HG03280 (cell line): ENCODE measurements at regions not wholly inside any gene's neighbourhood (a gene's known extent, or its start where the extent isn't known, plus 50 kb on each side); places are given as distances from the start of the nearest gene placed in this dataset.
"Not testable (repeated sequence)": the region's sequence is repeated elsewhere in the genome, so short reads cannot be mapped to it uniquely, and the experiment has no call there.

Experiments
- ATAC-seq: cut with Tn5 transposase; IDR thresholded peaks from one replicate; pipeline ENCODE4 v1.9.1; 2021; ENCODE audit warnings: mild to moderate bottlenecking, moderate library complexity; ENCODE audit not compliant: unreplicated experiment

- ATAC-seq = no peak
Measured at GRCh38 chr4:112940336-112940735, 109.1 kb upstream of the ANK2 start.

- ATAC-seq = no peak
Measured at GRCh38 chr4:112942077-112942476, 107.4 kb upstream of the ANK2 start.

GRCh38 chr4:112942997-112943396, 106.5 kb upstream of the ANK2 start:
- no peak for ATAC-seq

- ATAC-seq = no peak
Measured at GRCh38 chr4:112944006-112944405, 105.4 kb upstream of the ANK2 start.

- no peak for ATAC-seq
Measured at GRCh38 chr4:112946127-112946526, 103.3 kb upstream of the ANK2 start.

- no peak for ATAC-seq
Measured at GRCh38 chr4:112947616-112948015, 101.8 kb upstream of the ANK2 start.

- ATAC-seq = no peak
Measured at GRCh38 chr4:112951362-112952312, 97.8 kb upstream of the ANK2 start.

- ATAC-seq = no peak
Measured at GRCh38 chr4:112952313-112952700, 97.1 kb upstream of the ANK2 start.

GRCh38 chr4:112953262-112953661, 96.2 kb upstream of the ANK2 start:
- ATAC-seq = no peak

GRCh38 chr4:112954286-112954685, 95.2 kb upstream of the ANK2 start:
- ATAC-seq = no peak

GRCh38 chr4:112956484-112956896, 93.0 kb upstream of the ANK2 start:
- ATAC-seq = no peak

GRCh38 chr4:112957764-112958163, 91.7 kb upstream of the ANK2 start:
- ATAC-seq = not testable (repeated sequence)

GRCh38 chr4:112966701-112967488, 82.6 kb upstream of the ANK2 start:
- ATAC-seq = no peak

- no peak for ATAC-seq
Measured at GRCh38 chr4:112968451-112969159, 80.8 kb upstream of the ANK2 start.

- ATAC-seq = no peak
Measured at GRCh38 chr4:112970903-112971302, 78.5 kb upstream of the ANK2 start.

GRCh38 chr4:112973750-112974251, 75.7 kb upstream of the ANK2 start:
- no peak for ATAC-seq

- no peak for ATAC-seq
Measured at GRCh38 chr4:112975567-112976355, 73.7 kb upstream of the ANK2 start.

- ATAC-seq = no peak
Measured at GRCh38 chr4:112978691-112979472, 70.6 kb upstream of the ANK2 start.

GRCh38 chr4:112979881-112980421, 69.5 kb upstream of the ANK2 start:
- ATAC-seq = no peak
